MV-4-11 (cell line): ENCODE measurements at regions not wholly inside any gene's neighbourhood (a gene's known extent, or its start where the extent isn't known, plus 50 kb on each side); places are given as distances from the start of the nearest gene placed in this dataset.

ENCODE experiments used
- DNase-seq: peaks from one replicate; lab custom pipeline; 2025; lab: John Stamatoyannopoulos, UW

GRCh38 chr2:153196378-153197058 lies 282.0 kb downstream of the RPRM start:
- no peak for DNase-seq

GRCh38 chr2:153195342-153195741 lies 283.2 kb downstream of the RPRM start:
- no peak for DNase-seq

GRCh38 chr2:153189091-153189888 lies 289.3 kb downstream of the RPRM start:
- no peak for DNase-seq

- no peak for DNase-seq
These were observed 298.8 kb downstream of the RPRM start for GRCh38 chr2:153179808-153180207.

- no peak for DNase-seq
These were observed 309.0 kb downstream of the RPRM start for GRCh38 chr2:153169609-153170008.

- DNase-seq = no peak
These were observed 313.5 kb downstream of the RPRM start for GRCh38 chr2:153165021-153165420.

GRCh38 chr2:153163055-153163454 lies 315.5 kb downstream of the RPRM start:
- no peak for DNase-seq

- no peak for DNase-seq
These were observed 321.8 kb downstream of the RPRM start for GRCh38 chr2:153156743-153157142.

GRCh38 chr2:153152036-153152435 lies 326.5 kb downstream of the RPRM start:
- no peak for DNase-seq

GRCh38 chr2:153145470-153145978 lies 333.0 kb downstream of the RPRM start:
- no peak for DNase-seq

- no peak for DNase-seq
These were observed 335.0 kb downstream of the RPRM start for GRCh38 chr2:153143540-153143939.

GRCh38 chr2:153140498-153140897 lies 338.1 kb downstream of the RPRM start:
- DNase-seq = no peak

GRCh38 chr2:153138651-153139375 lies 339.7 kb downstream of the RPRM start:
- DNase-seq = no peak

GRCh38 chr2:153136216-153136615 lies 342.3 kb downstream of the RPRM start:
- no peak for DNase-seq

- no peak for DNase-seq
These were observed 343.8 kb downstream of the RPRM start for GRCh38 chr2:153134725-153135124.

- DNase-seq = no peak
These were observed 344.8 kb downstream of the RPRM start for GRCh38 chr2:153133716-153134115.

- DNase-seq = no peak
These were observed 346.1 kb downstream of the RPRM start for GRCh38 chr2:153132418-153132817.

GRCh38 chr2:153115141-153115540 lies 363.4 kb downstream of the RPRM start:
- DNase-seq = no peak

- no peak for DNase-seq
These were observed 368.1 kb downstream of the RPRM start for GRCh38 chr2:153110486-153110885.

- DNase-seq = no peak
These were observed 368.8 kb downstream of the RPRM start for GRCh38 chr2:153109793-153110192.

- no peak for DNase-seq
These were observed 371.6 kb downstream of the RPRM start for GRCh38 chr2:153106802-153107477.
